Uterus (tissue), 2 donors: ENCODE measurements at regions not wholly inside any gene's neighbourhood (a gene's known extent, or its start where the extent isn't known, plus 50 kb on each side); places are given as distances from the start of the nearest gene placed in this dataset.

Experiments
- POLR2A ChIP-seq, 2 donors: fragments of 450-650 bp; IDR thresholded peaks; one replicate each; pipeline ENCODE4 v1.6.1; 2016; ENCODE audit warnings: antibody characterized with exemption in 2 of 2, mild to moderate bottlenecking in 1 of 2, moderate library complexity in 1 of 2
- TF ChIP-seq, protein P1 (sequence below), 4 experiments: fragments of 200-600 bp in 2 of 4; fragments of 450-650 bp in 2 of 4; sonication (generic) in 2 of 4; IDR thresholded peaks; one replicate each; pipeline ENCODE4 v1.5.1; 2016 to 2019; ENCODE audit warnings: antibody characterized with exemption in 4 of 4, mild to moderate bottlenecking in 2 of 4, moderate library complexity in 1 of 4

DNA sequence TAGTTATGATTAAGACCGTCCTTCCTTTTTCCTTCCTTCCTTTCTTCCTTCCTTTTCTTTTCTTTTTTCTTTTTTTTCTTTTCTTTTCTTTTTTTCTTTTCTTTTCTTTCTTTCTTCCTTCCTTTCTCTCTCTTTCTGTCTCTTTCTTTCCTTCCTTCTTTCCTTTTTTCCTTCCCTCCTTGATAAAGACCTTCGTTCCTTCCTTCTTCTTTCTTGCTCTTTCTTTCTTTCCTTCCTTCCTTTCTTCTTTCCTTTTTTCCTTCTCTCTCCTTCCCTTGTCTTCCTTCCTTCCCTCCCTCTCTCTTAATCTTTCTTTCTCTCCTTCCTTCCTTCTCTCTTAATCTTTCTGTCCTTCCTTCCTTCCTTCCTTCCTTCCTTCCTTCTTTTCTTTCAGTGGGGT is 130.9 kb downstream of the PAPOLA start:
- TF ChIP-seq, protein P1, sequence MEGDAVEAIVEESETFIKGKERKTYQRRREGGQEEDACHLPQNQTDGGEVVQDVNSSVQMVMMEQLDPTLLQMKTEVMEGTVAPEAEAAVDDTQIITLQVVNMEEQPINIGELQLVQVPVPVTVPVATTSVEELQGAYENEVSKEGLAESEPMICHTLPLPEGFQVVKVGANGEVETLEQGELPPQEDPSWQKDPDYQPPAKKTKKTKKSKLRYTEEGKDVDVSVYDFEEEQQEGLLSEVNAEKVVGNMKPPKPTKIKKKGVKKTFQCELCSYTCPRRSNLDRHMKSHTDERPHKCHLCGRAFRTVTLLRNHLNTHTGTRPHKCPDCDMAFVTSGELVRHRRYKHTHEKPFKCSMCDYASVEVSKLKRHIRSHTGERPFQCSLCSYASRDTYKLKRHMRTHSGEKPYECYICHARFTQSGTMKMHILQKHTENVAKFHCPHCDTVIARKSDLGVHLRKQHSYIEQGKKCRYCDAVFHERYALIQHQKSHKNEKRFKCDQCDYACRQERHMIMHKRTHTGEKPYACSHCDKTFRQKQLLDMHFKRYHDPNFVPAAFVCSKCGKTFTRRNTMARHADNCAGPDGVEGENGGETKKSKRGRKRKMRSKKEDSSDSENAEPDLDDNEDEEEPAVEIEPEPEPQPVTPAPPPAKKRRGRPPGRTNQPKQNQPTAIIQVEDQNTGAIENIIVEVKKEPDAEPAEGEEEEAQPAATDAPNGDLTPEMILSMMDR (IDR thresholded peaks at IDR 0.05) = no peak
- TF ChIP-seq POLR2A (IDR thresholded peaks at IDR 0.05) = no peak
